IPS-18c (cell line): ENCODE measurements at regions not wholly inside any gene's neighbourhood (a gene's known extent, or its start where the extent isn't known, plus 50 kb on each side); places are given as distances from the start of the nearest gene placed in this dataset.

ENCODE experiments used
- H3K4me3 ChIP-seq: 2 replicates; pipeline ENCODE4 v1.7.0; 2013; ENCODE audit warnings: low read depth, mild to moderate bottlenecking, low read length, moderate library complexity; ENCODE audit not compliant: insufficient read depth
- H3K9me3 ChIP-seq: one replicate; pipeline ENCODE4 v1.6.1; 2013; ENCODE audit warnings: mild to moderate bottlenecking, low read length, moderate library complexity; ENCODE audit not compliant: control insufficient read depth, insufficient read depth

GRCh38 chr4:138658518-138658917 lies 357.1 kb upstream of the NOCT start:
- no peaks in the 10 kb centered on the region for H3K9me3 ChIP-seq
- no peak overlapping the region for H3K4me3 ChIP-seq

- no peak overlapping the region for H3K4me3 ChIP-seq
- H3K9me3 ChIP-seq: no peaks in the 10 kb centered on the region
Measured at GRCh38 chr4:138656990-138657389, 358.6 kb upstream of the NOCT start.

- no peak overlapping the region for H3K4me3 ChIP-seq
- no peaks in the 10 kb centered on the region for H3K9me3 ChIP-seq
Measured at GRCh38 chr4:138655985-138656384, 359.6 kb upstream of the NOCT start.

- no peak overlapping the region for H3K4me3 ChIP-seq
- H3K9me3 ChIP-seq: no peaks in the 10 kb centered on the region
Measured at GRCh38 chr4:138655286-138655685, 360.3 kb upstream of the NOCT start.

GRCh38 chr4:138650929-138651448 lies 364.6 kb upstream of the NOCT start:
- Histone ChIP-seq H3K9me3 (no peaks in the 10 kb centered on the region), H3K4me3 (no peak overlapping the region)

- no peak overlapping the region for H3K4me3 ChIP-seq
Measured at GRCh38 chr4:138650495-138650894, 365.1 kb upstream of the NOCT start.

GRCh38 chr4:138647433-138647832 lies 368.1 kb upstream of the NOCT start:
- no peaks in the 10 kb centered on the region for H3K9me3 ChIP-seq
- no peak overlapping the region for H3K4me3 ChIP-seq

More at GRCh38 chr4:138650495-138650894, 365.1 kb upstream of the NOCT start:
- H3K9me3 ChIP-seq: no peaks in the 10 kb centered on the region

GRCh38 chr4:138646383-138646782 lies 369.2 kb upstream of the NOCT start:
- Histone ChIP-seq H3K9me3 (no peaks in the 10 kb centered on the region), H3K4me3 (no peak overlapping the region)

- no peak overlapping the region for H3K4me3 ChIP-seq
Measured at GRCh38 chr4:138645289-138645688, 370.3 kb upstream of the NOCT start.

GRCh38 chr4:138644322-138644721 lies 371.3 kb upstream of the NOCT start:
- Histone ChIP-seq H3K4me3 (no peak overlapping the region), H3K9me3 (no peaks in the 10 kb centered on the region)

More at GRCh38 chr4:138645289-138645688, 370.3 kb upstream of the NOCT start:
- no peaks in the 10 kb centered on the region for H3K9me3 ChIP-seq

GRCh38 chr4:138643827-138644226 lies 371.8 kb upstream of the NOCT start:
- H3K9me3 ChIP-seq: no peaks in the 10 kb centered on the region

GRCh38 chr4:138639018-138639741 lies 376.4 kb upstream of the NOCT start:
- Histone ChIP-seq H3K4me3 (no peak overlapping the region), H3K9me3 (no peaks in the 10 kb centered on the region)

More at GRCh38 chr4:138643827-138644226, 371.8 kb upstream of the NOCT start:
- no peak overlapping the region for H3K4me3 ChIP-seq

GRCh38 chr4:138636781-138637180 lies 378.8 kb upstream of the NOCT start:
- no peak overlapping the region for H3K4me3 ChIP-seq
- H3K9me3 ChIP-seq: no peaks in the 10 kb centered on the region

GRCh38 chr4:138634915-138635314 lies 380.7 kb upstream of the NOCT start:
- H3K9me3 ChIP-seq: no peaks in the 10 kb centered on the region
- H3K4me3 ChIP-seq: no peak overlapping the region

- no peak overlapping the region for H3K4me3 ChIP-seq
- H3K9me3 ChIP-seq: no peaks in the 10 kb centered on the region
Measured at GRCh38 chr4:138633580-138633904, 382.0 kb upstream of the NOCT start.

GRCh38 chr4:138632856-138633579 lies 382.6 kb upstream of the NOCT start:
- no peaks in the 10 kb centered on the region for H3K9me3 ChIP-seq
- no peak overlapping the region for H3K4me3 ChIP-seq

- Histone ChIP-seq H3K9me3 (no peaks in the 10 kb centered on the region), H3K4me3 (no peak overlapping the region)
Measured at GRCh38 chr4:138630666-138631065, 384.9 kb upstream of the NOCT start.

GRCh38 chr4:138629669-138630068 lies 385.9 kb upstream of the NOCT start:
- H3K9me3 ChIP-seq: no peaks in the 10 kb centered on the region
- H3K4me3 ChIP-seq: no peak overlapping the region
